Hepatocyte (in vitro differentiated cells): ENCODE measurements at regions not wholly inside any gene's neighbourhood (a gene's known extent, or its start where the extent isn't known, plus 50 kb on each side); places are given as distances from the start of the nearest gene placed in this dataset.

Source experiments
- EZH2 ChIP-seq: fragments of 200-600 bp; sonication (generic); IDR thresholded peaks from 2 replicates; pipeline ENCODE4 v1.6.1; 2016; ENCODE audit warnings: antibody characterized with exemption, mild to moderate bottlenecking, borderline replicate concordance
- EZH2phosphoT487 ChIP-seq: fragments of 200-600 bp; sonication (generic); IDR thresholded peaks from one replicate; pipeline ENCODE4 v1.6.1; 2018; ENCODE audit warnings: antibody characterized with exemption, mild to moderate bottlenecking, low read depth, moderate library complexity; ENCODE audit not compliant: unreplicated experiment, severe bottlenecking
- TF ChIP-seq, protein P1 (sequence below): fragments of 200-600 bp; sonication (generic); IDR thresholded peaks from 2 replicates; pipeline ENCODE4 v1.5.1; 2016; ENCODE audit warnings: antibody characterized with exemption, mild to moderate bottlenecking; ENCODE audit not compliant: poor library complexity

DNA sequence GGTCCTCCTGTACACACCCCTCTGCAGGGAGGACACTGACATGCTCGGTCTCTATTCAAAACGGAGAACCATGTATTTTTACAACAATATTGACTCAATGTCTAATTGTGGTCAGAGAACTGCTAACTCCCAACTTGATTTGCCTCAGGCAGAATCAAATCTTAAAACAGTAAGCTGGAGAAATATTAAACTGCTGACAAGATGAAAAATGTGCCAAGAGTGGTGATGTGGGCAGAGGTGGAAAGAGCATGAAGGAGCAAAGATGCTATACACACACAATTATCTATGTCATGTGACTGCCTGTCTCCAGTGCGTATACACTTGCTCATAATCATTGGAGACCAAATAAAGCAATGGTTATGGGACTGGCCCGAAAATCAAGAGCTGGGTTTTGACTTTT, 556.1 kb upstream of the ZNF608 start:
- TF ChIP-seq, protein P1, sequence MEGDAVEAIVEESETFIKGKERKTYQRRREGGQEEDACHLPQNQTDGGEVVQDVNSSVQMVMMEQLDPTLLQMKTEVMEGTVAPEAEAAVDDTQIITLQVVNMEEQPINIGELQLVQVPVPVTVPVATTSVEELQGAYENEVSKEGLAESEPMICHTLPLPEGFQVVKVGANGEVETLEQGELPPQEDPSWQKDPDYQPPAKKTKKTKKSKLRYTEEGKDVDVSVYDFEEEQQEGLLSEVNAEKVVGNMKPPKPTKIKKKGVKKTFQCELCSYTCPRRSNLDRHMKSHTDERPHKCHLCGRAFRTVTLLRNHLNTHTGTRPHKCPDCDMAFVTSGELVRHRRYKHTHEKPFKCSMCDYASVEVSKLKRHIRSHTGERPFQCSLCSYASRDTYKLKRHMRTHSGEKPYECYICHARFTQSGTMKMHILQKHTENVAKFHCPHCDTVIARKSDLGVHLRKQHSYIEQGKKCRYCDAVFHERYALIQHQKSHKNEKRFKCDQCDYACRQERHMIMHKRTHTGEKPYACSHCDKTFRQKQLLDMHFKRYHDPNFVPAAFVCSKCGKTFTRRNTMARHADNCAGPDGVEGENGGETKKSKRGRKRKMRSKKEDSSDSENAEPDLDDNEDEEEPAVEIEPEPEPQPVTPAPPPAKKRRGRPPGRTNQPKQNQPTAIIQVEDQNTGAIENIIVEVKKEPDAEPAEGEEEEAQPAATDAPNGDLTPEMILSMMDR, result no peak
- TF ChIP-seq EZH2, result no peak
- TF ChIP-seq EZH2phosphoT487, result no peak
